HG03558 (cell line): ENCODE measurements at regions not wholly inside any gene's neighbourhood (a gene's known extent, or its start where the extent isn't known, plus 50 kb on each side); places are given as distances from the start of the nearest gene placed in this dataset.

Experiments used
- ATAC-seq: cut with Tn5 transposase; IDR thresholded peaks from one replicate; pipeline ENCODE4 v1.9.1; 2021; ENCODE audit warnings: moderate number of reproducible peaks; ENCODE audit not compliant: unreplicated experiment; ENCODE audit errors: extremely low read depth

DNA sequence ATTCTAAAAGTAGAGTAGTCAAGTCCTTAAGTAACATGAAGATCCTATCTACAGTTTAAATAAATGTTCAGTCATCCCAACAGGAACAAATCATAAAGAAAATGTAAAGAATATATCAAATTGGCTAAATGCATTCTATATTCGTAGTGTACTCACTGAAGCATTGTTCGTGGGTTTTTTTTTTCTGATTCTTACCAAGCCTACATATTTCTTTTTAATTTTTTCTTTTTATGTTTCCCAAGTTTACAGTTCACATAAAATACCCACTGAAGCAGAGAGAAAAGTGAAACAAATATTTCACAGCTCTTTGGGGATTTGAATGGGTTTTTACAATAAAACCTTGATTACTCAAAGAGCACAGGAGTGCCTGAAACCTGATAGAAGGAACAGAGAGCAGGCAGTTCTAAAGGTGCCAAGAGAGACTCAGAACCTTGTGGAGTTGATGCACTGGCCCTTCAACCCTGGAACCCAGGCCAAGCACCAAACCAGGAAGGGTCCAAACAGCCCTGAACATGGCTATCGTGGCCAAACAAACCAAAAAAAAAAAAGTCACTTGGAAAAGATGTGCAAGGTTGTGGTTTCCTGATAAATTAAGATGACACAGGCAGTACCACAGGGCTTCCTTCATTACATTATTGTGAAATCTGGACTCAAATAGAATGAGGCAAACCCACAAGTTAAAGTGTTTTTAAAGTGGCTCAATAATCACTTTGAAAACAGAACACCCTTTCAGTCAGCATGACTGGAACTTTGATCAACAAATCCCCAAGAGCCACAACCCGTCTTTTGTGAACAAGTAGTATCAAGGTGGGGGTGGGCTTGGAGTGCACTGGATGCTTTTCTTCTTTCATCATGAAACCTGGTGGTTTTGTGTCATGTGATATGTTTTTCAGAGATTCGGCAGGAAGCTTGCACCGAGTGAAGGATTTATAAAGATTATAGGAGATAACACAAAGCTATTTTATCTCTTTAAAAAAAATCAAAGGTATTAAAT is 245.0 kb upstream of the FN1 start:
- no peak for ATAC-seq

DNA sequence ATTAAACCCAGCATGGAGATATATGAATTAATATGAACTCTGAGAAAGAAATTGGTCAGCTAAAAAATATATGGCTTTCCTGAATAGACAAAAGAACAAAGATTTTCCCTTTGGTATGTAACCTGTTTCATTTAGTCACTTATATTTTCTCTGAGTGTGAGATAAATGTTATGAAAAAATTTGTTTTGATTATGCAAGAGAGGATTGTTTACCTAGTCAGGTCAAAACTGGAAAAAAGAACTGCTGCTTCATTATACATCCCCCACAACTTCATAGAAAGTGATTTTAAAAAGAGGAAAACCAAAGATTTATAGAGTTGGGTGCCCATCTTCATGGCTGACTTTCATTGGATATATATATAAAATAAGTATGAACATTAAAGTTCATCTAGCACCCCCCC is 242.2 kb upstream of the FN1 start:
- ATAC-seq: no peak

DNA sequence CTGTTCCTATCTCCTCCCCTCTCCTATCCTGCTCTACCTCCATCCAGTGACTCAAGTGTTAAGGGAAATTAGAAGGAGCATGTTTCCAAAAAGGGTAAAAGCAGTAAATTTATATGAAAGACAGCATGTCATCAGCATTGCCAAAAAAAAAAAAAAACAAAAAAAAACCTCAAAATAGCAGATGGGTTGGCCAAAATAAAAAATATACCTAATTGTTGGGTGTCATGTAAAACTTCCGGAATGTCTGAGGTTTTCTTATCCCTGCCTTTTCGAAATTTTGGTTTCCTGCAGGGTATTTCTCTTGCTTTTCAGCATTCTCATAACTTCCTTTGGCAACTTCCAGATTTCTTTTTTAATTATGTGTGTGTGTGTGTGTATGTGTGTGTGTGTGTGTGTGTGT is 241.6 kb upstream of the FN1 start:
- ATAC-seq: no peak

DNA sequence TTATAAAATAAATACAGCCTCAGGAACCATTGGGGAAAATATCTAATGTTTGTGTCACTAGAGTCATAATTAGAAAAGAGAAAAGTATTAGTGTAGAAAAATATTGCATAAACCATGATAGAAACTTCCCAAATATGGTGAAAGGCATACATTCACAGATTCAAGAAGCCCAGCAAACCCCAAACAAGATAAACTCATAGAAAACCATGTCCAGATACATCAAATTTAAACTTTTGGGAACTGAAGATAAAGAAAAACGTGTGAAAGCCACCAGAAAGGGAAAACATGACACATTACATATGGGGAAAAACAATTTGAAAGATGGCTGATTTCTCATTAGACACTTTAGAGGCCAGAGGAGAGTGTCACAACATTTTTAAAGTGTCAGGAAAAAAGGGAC is 236.5 kb upstream of the FN1 start:
- no peak for ATAC-seq

DNA sequence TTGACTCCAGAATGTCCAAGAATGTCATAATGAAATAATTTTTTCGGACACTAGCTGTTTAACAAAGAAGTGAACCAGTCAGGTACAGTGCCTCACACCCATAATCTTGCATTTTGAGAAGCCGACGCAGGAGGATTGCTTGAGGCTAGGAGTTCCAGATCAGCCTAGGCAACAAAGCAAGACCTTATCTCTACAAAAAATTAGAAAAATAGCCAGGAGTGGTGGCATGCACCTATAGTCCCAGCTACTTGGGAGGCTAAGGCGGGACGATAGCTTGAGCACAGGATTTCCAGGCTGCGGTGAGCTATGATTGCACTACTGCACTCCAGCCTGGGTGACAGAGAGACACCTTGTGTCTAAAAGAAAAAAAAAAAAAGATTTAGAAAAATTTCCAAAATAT is 235.8 kb upstream of the FN1 start:
- ATAC-seq: no peak

DNA sequence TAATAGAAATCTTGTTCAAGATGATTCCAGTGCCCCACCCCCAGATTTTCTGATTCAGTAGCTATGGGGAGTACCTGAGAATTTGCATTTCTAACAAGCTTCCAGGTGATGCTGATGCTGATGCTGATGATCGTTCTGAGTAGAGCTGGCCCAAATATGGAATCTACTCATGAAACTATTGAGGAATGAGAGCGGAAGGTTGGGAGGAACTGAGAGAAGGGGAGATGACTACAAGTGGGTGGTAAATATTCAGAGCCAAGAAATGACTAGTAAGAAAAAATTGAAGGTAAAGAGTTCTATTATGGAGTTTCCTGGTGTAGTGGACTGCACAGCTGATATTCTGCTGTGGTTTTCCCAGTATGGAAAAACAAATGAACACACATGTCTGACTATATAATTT is 235.4 kb upstream of the FN1 start:
- no peak for ATAC-seq

DNA sequence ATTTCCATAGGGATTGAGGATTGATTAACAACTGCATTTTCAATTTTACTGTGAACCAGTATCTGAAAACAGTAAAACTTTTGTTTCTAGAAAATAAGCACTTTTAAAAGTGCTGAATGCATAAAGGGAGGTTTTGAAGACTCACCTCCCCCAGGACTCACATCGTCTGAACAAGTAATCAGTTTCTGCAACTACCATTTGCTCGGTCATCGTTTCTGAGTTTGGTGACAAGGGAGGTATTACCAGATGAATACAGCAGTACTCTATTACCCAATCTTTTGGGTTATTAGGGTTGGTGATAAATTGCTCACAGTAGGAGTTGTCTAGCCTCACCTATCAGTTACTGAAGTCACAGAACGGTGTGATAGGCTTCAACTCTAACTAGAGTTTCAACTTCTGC is 234.5 kb upstream of the FN1 start:
- ATAC-seq: no peak

DNA sequence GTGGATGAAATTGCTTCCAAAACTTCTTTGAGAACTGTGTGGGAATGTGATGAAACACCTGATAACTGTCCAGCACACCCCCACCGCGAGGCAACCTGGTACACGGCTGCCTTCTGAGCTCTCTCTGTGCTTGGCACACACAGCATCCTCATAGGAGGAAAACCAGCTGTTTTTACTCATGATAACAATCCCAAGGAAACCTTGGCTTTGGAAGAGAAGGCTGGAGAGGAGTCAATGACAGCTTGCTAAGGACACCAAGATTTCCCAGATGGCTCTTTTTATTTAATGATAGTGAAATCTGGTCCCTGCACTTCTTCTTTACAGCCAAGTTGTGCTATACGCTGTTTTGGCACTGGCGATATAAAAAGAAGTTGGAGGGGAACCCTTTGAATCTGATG is 232.5 kb upstream of the FN1 start:
- no peak for ATAC-seq

DNA sequence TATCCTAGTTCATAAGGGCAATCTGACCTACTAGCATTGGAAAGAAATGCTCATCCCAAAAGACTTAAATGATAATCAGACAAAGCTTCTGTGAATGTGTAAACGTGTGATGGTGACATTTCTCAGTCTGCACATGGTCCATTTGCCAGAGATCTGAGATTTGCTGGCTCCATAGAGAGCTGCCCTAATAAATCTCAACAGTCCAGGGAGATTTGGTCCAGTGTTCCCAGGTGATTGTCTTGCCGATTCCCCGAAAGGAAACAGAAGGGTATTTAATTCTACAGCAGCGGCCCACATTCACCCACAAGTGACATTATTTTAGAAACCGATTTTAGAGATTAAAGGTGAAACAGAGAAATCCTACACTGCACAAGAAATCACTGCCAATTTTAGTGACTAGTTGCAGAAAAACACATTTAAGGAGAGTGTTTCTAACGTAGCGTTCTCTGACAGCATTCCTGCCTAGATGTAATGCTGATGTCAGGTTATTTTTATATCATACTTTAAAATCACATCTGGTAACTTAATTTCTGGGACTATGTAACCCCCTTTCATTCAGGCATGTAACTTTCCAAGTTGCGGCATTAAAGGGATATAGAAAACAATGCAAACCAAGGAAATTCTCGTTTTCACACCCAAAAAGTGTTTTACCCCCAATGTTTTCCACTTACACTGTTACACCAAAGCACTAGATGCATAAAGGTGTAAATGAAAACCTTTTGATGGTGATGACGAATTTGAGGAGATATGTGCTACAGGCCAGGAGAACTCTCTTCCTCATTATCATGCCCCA is 231.9 kb upstream of the FN1 start:
- ATAC-seq: no peak

DNA sequence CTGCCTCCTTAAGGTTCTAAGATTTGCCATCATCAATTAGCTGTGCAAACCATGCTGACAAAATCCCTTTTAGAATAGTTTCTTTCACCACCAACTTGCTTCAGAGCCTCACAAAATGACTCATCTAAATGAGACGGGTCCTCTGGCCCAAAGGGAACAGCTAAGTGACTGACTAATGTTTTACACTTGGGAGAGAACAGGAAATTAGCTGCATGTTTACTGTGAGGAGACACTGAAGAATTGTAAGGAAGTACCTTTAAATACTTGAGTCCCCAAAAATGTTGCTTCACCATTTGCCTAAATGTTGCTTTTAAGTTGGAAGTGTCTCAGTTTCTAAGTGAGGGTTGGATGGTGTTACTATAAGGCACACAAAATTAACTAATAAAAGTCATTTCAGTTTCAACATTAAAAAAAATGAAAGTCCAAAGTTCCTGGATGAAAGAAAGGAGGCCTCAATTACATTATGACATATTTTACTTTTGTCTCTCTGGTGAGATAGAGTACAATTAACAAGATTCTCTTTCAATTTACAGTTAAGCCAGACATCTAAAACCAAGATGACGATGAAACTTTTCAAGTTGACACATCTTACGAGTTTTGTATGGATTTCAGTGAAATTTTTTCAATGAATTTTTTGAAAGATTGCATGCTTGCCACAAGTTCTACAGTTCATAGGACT is 229.1 kb upstream of the FN1 start:
- ATAC-seq: no peak

DNA sequence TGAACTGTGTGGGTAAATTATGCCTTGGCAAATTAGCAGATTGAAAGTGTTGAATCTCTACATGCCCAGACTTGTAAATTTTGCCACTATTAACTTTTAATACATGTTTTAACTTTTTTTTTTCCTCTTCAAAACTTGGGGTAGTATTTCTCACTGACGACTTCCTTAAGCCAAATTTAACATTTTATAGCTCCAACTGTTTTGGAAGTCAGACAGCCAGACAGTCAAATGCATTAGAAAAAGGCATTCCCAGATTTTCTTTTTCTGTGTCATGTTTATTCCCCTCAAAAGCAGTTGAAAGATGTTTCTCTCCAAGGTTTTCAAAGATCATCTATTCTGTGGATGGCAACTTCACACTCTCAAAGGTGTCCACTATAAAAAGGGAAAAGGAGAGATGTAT is 226.8 kb upstream of the FN1 start:
- no peak for ATAC-seq

DNA sequence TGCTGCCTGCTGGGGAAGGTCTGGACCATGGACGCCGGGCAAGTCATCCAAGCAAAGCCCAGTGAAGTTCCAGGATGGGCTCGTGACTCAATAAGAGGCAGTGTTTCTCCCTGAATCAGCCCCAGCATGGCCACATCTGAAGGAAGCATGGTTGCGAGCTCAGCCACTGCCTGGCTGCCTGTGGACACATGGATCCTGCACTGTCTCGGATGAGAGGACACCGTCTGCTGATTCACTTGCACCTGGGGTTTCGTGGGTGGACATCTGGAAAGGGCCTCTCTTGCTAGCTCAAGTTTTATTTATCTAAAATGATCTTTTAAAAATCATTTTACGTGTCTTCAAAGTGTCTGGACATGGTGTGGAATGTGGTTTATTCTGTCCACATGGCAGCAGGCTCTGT is 224.8 kb upstream of the FN1 start:
- ATAC-seq: no peak

DNA sequence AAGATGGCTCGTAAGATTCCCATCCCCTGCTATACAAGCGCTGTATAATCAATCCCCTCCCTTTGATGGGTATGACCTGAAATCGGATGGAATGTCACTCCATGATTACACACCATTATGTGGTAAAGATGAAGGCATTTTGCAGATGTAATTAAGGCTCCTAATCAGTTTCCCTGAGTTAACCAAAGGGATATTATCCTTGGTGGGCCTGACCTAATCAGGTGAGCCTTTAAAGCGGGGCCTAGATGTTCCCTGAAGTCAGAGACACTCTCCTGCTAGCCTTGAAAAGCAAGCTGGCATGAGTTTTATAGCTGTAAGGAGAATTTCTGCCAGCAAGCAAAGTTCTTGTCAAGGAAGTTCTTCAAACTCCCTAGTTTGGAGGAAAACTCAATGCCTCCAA is 223.8 kb upstream of the FN1 start:
- no peak for ATAC-seq

DNA sequence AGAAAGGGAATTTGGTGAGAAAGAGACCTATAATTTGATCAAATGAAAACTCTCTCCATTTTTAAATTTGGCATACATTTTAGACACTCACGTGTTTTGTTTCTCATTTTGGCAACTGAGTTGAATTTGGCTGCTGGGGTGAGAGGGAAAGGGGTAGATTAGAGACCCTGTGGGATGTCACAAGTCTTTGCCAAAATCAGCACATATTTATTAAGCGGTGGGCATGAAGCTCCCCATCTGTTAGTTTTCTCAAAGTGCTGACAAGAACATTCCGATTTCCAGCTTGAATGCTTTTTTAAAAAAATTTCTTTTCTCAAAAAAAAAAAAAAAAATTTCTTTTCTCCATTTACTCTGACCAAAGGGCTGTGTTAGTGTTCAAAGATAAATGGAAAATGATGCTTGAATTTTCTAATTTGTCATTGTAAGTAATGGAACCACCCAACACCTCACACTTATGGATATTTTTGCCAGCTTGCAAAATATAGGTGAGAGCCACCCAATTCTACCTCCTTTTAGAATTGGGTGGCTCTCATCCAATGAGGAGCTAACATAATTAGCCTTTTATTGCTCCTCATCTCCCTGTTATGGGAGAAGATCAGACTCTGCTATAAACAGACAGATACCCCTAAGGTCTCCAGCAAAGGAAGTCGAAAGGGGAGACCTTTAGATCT is 222.9 kb upstream of the FN1 start:
- ATAC-seq: no peak

DNA sequence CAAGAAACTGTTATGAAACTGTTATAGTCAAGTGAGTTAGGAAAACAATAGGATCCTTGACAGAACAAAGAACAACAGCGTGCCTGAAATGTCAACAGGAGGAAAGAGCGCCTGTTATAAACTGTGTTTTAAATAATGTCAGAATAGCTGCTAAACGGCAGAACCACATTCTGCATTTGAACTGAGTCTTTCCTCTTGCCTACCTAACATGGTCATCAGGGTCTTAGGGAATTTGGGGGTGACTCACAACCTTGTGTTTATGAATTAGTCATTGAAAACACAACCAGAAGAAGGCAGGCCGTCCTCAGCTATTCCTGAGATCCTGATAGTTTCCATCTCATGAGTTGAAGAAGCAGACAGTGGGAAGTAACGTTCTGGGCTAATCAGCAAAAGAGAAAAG is 222.0 kb upstream of the FN1 start:
- no peak for ATAC-seq

DNA sequence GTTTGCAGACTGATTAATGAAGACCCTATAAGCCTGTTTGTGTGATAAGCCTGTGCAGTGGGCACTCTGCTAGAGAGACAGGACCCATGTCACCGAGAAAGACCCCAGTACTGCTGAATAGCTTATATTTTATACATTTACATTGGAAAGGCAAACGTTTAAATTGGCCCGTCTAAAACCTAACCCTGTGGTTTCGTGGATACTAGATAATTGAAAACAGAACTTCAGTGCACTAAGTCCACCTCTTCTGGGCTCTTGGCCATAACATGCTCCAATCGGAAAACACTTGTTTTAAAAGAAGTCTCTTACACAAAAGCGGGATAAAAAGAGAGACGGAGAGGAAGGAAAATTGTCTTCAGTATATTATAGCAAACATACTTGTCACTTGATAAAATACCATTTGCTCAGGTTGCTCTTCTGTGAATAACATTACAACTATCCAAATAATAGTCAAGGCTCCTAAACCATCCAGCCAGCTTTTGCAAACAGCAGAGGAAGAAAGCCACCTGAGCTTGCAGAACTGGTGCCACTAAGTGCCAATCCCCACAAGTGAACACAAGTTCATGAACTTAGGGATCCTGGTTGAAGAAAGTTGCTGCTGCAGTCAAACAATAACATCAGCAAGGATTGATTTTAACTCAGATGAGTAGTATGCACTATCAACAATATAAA is 218.4 kb upstream of the FN1 start:
- no peak for ATAC-seq

DNA sequence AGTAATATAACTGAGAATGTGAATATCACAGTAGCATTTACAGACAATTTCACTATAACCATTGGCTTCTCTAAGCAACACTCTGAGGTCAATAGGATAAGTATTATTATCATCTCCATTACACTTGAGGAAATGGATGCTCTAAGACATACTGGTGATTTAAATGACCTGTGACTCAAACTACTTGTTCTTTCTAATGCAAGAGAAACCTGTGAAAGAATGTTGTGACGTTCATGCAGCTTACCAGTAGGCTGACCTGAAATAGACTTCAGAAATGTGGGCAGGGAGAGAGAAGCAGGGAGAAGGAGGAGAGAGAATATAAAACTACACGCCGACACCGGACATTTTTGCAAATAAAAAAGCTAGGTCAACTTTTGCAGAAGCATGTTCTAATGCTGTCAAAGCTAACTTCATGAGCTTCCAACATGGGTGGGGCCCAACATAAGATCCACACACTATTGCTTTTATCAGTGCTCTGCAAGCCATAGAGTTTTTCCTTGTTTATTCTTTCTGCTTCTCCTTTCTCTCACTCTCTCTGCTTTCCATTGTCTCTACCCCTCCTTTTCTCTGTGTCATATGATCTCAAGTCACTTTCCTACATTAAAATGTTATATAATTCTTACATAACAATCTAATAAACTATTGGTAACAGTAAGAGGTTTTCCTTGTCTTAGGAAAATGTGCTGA is 217.6 kb upstream of the FN1 start:
- no peak for ATAC-seq

DNA sequence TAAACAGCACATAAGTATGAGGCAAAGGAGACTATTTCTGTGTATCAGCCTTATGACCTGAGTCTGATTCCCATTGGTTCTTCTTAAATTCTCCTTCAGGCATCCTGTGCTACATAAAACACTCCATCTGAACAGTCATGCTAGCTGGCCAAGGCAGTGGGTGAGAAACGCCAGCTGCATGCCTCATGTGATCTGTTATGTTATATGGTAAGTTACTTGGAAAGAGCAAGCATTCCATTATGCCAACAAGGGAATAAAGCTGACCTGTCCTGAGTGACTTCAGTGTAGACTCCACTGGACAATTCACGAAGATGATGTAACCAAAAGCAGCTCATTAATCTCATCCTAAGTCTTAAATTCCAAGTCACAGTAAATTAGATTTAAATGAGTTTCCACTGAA is 216.5 kb upstream of the FN1 start:
- no peak for ATAC-seq

DNA sequence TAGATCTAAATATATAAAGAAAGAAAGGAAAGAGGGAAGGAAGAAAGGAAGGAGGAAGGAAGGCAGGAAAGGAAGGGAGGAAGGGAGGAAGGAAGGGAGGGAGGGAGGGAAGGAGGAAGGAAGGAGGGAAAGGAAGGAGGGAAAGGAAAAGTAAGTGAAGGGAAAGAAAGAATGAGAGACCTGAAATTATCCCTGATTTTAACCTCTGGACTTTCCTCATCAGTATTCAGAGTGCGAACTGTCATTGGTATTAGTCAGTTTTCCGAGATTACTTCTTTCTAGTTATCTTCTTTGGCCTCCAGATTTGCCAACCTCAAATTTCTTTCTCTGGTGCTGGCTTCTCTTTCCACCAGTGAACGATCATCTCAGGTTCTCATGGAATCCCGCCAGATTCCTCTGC is 215.5 kb upstream of the FN1 start:
- no peak for ATAC-seq
